RWPE1 (cell line): ENCODE measurements at regions not wholly inside any gene's neighbourhood (a gene's known extent, or its start where the extent isn't known, plus 50 kb on each side); places are given as distances from the start of the nearest gene placed in this dataset.

Source experiments
- CTCF ChIA-PET: fragments of 350-600 bp; sonication (Branson Sonifier 250); formaldehyde crosslinking; extraction: SDS; loops from one replicate; lab custom pipeline; 2021; lab: Yijun Ruan, JAX
- POLR2A ChIA-PET: fragments of 400-600 bp; formaldehyde crosslinking; extraction: SDS; loops from one replicate; lab custom pipeline; 2020; ENCODE audit warnings: antibody characterized with exemption; ENCODE audit not compliant: low non-redundant PET; lab: Yijun Ruan, JAX
- DNase-seq: peaks from one replicate; pipeline ENCODE4 v3.0.0; 2012; ENCODE audit warnings: low spot score
- H3K27ac ChIP-seq: fragments of 450-650 bp; 2 replicates; pipeline ENCODE4 v1.5.1; 2017
- TF ChIP-seq, protein P1 (sequence below): fragments of 450-650 bp; conservative IDR thresholded peaks from 2 replicates; pipeline ENCODE4 v1.5.1; 2017; ENCODE audit warnings: low read depth, mild to moderate bottlenecking

DNA sequence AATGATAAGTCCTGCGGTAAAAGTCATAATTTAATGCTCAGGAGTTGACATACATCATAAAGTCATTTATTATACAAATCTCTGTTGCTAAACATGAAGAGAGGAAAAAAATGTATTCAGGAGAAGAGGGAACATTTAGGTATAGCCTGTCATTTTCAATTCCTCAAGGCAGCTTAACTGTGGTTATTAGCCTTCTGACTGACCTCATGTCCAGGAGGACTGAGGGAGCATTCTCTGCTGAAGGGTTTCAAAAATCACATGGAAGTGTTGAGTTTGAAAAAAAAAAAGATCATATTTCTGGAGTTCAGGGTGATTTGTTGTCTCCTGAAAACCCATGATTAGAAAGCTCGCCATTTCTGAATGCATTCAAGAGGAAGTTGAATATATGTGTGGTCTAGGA, 1371.1 kb upstream of the LRRTM1 start:
- CTCF ChIA-PET, result interaction anchor here (0.6 kb wide), 1 partner anchor 1685 kb away, joined by 3 read pairs; no protein-coding TSS in a partner anchor
- TF ChIP-seq, protein P1, sequence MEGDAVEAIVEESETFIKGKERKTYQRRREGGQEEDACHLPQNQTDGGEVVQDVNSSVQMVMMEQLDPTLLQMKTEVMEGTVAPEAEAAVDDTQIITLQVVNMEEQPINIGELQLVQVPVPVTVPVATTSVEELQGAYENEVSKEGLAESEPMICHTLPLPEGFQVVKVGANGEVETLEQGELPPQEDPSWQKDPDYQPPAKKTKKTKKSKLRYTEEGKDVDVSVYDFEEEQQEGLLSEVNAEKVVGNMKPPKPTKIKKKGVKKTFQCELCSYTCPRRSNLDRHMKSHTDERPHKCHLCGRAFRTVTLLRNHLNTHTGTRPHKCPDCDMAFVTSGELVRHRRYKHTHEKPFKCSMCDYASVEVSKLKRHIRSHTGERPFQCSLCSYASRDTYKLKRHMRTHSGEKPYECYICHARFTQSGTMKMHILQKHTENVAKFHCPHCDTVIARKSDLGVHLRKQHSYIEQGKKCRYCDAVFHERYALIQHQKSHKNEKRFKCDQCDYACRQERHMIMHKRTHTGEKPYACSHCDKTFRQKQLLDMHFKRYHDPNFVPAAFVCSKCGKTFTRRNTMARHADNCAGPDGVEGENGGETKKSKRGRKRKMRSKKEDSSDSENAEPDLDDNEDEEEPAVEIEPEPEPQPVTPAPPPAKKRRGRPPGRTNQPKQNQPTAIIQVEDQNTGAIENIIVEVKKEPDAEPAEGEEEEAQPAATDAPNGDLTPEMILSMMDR, result no peak
- POLR2A ChIA-PET, result no interaction called here

DNA sequence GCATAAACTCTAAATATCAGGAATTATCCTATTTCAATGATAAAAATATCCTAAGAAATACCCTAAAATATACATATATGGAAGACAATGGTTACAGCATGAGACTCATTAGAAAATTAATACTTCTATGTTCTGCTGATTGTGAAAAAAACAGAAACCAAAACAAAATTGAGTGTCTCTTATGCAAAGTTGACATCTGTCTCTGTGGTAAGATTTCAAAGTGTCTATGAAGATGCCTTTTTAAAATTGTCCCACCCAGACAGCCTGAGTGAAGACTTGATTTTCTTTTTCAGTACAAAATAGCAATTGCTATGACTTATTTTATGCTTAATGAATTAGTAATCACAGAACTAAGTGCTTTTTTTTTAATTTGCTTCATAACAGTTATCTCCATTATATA, 1368.4 kb upstream of the LRRTM1 start:
- ChIA-PET CTCF (no interaction called here), POLR2A (no interaction called here)
- TF ChIP-seq, protein P1, result no peak
- H3K27ac ChIP-seq, result no peak overlapping the region
- no peak for DNase-seq

More for the DNA sequence above, 1371.1 kb upstream of the LRRTM1 start:
- no peak overlapping the region for H3K27ac ChIP-seq
- DNase-seq, result no peak

GRCh38 chr2:81672516-81672915, 1368.0 kb upstream of the LRRTM1 start:
- POLR2A ChIA-PET, result no interaction called here
- TF ChIP-seq, protein P1, result no peak
- CTCF ChIA-PET, result interaction anchor here (0.5 kb wide), 1 partner anchor 65 kb away, joined by 3 read pairs; no protein-coding TSS in a partner anchor
- DNase-seq, result no peak
- H3K27ac ChIP-seq, result no peak overlapping the region

DNA sequence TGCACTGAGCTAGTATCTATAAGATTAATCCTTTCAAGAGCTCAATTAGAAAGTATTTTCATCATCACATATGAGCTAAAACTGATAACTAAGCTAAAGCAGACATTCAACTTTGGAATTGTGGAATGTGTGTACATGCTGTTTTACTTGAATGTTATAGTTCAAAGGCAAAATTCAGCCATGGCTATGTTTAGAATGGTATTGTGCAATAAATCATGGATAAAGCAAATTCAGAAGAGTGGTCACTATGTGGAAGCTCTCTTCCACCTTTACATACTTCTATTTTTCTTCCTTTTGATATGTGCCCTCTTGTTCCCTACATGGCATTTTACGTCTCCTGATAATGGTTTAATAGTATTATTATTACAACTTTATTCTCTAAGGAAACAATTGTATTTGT, 1366.3 kb upstream of the LRRTM1 start:
- ChIA-PET CTCF (interaction anchor here (0.7 to 1.3 kb wide), 2 partner anchors 14 to 72 kb away, joined by 3 to 5 read pairs; no protein-coding TSS in a partner anchor), POLR2A (no interaction called here)
- TF ChIP-seq, protein P1, result no peak
- no peak for DNase-seq
- H3K27ac ChIP-seq, result no peak overlapping the region

DNA sequence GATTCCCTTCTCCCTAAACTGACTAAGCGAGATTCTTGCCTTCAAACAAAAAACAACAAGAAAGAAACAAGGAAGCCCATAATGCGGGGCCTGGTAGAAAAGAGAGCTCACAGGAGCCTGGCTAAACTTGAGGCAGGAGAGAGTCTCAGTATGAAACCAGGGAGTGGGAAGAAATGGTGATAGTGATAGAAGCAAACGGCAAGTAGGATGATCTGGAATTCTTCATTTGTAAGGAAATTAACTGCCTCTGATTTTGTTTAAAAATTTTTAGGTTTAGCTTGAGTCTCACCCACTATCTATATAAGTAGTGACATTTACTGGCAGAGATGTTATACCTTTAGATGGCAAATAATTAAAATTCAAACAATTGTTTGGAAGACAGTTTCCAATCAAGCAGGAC, 1356.5 kb upstream of the LRRTM1 start:
- H3K27ac ChIP-seq, result no peak overlapping the region
- ChIA-PET POLR2A (no interaction called here), CTCF (interaction anchor here (0.6 kb wide), 1 partner anchor 1816 kb away, joined by 3 read pairs; no protein-coding TSS in a partner anchor)
- TF ChIP-seq, protein P1, result no peak
- no peak for DNase-seq

GRCh38 chr2:81658227-81658626, 1353.7 kb upstream of the LRRTM1 start:
- CTCF ChIA-PET, result interaction anchor here (0.7 kb wide), 1 partner anchor 10 kb away, joined by 3 read pairs; no protein-coding TSS in a partner anchor
- H3K27ac ChIP-seq, result 0 out of 2 replicates have a peak overlapping the region, but pooled peaks have one; percentile 66
- peak; percentile 72 for DNase-seq
- TF ChIP-seq, protein P1, result no peak
- POLR2A ChIA-PET, result no interaction called here
